WERI-Rb-1 (cell line): ENCODE measurements at regions not wholly inside any gene's neighbourhood (a gene's known extent, or its start where the extent isn't known, plus 50 kb on each side); places are given as distances from the start of the nearest gene placed in this dataset.
A peak's percentile ranks its signal among the peaks of the same experiment; 100 is the strongest.

Experiments used
- DNase-seq: peaks from one replicate; pipeline ENCODE4 v3.0.0-alpha.2; 2020
- H3K27ac ChIP-seq: fragments of 250-450 bp; sonication (Bioruptor Pico); 2 replicates; pipeline ENCODE4 v1.5.1; 2020; ENCODE audit warnings: mild to moderate bottlenecking, moderate library complexity
- H3K27me3 ChIP-seq: fragments of 250-450 bp; sonication (Bioruptor Pico); 2 replicates; pipeline ENCODE4 v1.5.1; 2021; ENCODE audit warnings: mild to moderate bottlenecking, low read depth, moderate library complexity; ENCODE audit not compliant: insufficient read depth, severe bottlenecking
- H3K36me3 ChIP-seq: fragments of 250-450 bp; sonication (Bioruptor Pico); 2 replicates; pipeline ENCODE4 v1.5.1; 2020; ENCODE audit warnings: mild to moderate bottlenecking, moderate library complexity
- H3K4me3 ChIP-seq: 2 replicates; pipeline ENCODE4 v1.5.1; 2011; ENCODE audit warnings: low read depth, mild to moderate bottlenecking, control low read depth, low read length
- H3K9me3 ChIP-seq: fragments of 250-450 bp; sonication (Bioruptor Pico); 2 replicates; pipeline ENCODE4 v1.5.1; 2021; ENCODE audit warnings: mild to moderate bottlenecking, moderate library complexity; ENCODE audit not compliant: severe bottlenecking
- CTCF ChIP-seq: IDR thresholded peaks from 2 replicates; pipeline ENCODE4 v1.5.1; 2011; ENCODE audit warnings: low read depth, mild to moderate bottlenecking, control low read depth, inconsistent platforms, low read length

DNA sequence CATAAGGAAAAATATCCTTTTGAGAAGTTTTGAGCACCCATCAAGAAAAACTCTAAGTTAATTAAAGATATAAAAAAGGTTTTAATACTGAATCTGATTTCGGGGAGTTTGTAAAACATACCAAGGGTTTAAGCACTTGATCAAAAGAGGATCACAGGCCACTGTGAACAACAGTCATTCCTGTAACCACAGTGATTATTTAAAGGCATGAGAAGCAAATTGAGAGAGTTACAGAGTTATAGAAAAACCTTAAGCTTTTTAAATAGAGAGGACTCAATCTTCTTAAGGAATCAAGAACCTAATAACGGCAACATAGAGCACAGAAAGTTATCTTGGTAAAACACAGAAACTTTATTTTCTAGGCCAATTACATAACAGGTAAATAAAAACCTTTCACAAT lies 831.6 kb downstream of the C6orf118 start:
- DNase-seq: no peak
- TF ChIP-seq CTCF: no peak
- Histone ChIP-seq H3K9me3 (peaks cover under 1% of the 10 kb centered on the region), H3K36me3 (no peaks in the 10 kb centered on the region), H3K27me3 (no peaks in the 10 kb centered on the region), H3K4me3 (no peak overlapping the region), H3K27ac (no peak overlapping the region)

GRCh38 chr6:164477101-164477500 lies 832.3 kb downstream of the C6orf118 start:
- no peak for DNase-seq
- Histone ChIP-seq H3K4me3 (no peak overlapping the region), H3K27me3 (no peaks in the 10 kb centered on the region), H3K36me3 (no peaks in the 10 kb centered on the region), H3K9me3 (no peaks in the 10 kb centered on the region), H3K27ac (no peak overlapping the region)
- TF ChIP-seq CTCF: no peak

GRCh38 chr6:164469276-164469949 lies 840.0 kb downstream of the C6orf118 start:
- DNase-seq: no peak
- Histone ChIP-seq H3K9me3 (no peaks in the 10 kb centered on the region), H3K27me3 (no peaks in the 10 kb centered on the region), H3K4me3 (no peak overlapping the region), H3K36me3 (no peaks in the 10 kb centered on the region), H3K27ac (no peak overlapping the region)
- no peak for TF ChIP-seq CTCF

DNA sequence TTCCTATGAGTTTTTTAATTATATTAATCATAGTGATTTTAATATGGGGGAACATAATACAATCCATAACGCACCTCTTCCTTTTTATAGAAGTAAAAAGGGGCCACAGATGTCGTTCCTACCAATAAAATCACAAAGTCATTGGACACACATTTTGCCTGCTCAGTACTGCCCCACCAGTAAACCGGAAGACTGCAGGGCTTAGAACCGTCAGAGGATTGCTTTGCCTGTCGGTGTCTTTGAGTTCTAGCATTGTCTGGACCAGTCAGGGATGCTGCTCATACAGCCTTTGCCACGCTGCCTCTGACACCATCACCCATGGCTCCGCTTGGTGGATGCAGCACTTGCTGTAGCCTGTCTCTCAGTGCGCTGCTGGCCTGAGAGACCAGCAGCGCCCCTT lies 853.6 kb downstream of the C6orf118 start:
- DNase-seq: no peak
- H3K27me3 ChIP-seq: no peaks in the 10 kb centered on the region
- H3K27ac ChIP-seq: no peak overlapping the region
- 0 out of 2 replicates have a peak, but pooled peaks have one; percentile 14 for TF ChIP-seq CTCF
- H3K9me3 ChIP-seq: no peaks in the 10 kb centered on the region
- H3K4me3 ChIP-seq: no peak overlapping the region
- H3K36me3 ChIP-seq: no peaks in the 10 kb centered on the region

- H3K4me3 ChIP-seq: no peak overlapping the region
- no peaks in the 10 kb centered on the region for H3K36me3 ChIP-seq
- no peak for TF ChIP-seq CTCF
- H3K9me3 ChIP-seq: no peaks in the 10 kb centered on the region
- no peak overlapping the region for H3K27ac ChIP-seq
- DNase-seq: no peak
- no peaks in the 10 kb centered on the region for H3K27me3 ChIP-seq
Observed at GRCh38 chr6:164453835-164454234, 855.6 kb downstream of the C6orf118 start.

GRCh38 chr6:164442572-164442971 lies 866.8 kb downstream of the C6orf118 start:
- Histone ChIP-seq H3K9me3 (no peaks in the 10 kb centered on the region), H3K4me3 (no peak overlapping the region), H3K27ac (no peak overlapping the region), H3K27me3 (no peaks in the 10 kb centered on the region), H3K36me3 (no peaks in the 10 kb centered on the region)
- no peak for TF ChIP-seq CTCF
- no peak for DNase-seq
